ENCODE measurements at regions not wholly inside any gene's neighbourhood (a gene's known extent, or its start where the extent isn't known, plus 50 kb on each side); places are given as distances from the start of the nearest gene placed in this dataset.

DNA sequence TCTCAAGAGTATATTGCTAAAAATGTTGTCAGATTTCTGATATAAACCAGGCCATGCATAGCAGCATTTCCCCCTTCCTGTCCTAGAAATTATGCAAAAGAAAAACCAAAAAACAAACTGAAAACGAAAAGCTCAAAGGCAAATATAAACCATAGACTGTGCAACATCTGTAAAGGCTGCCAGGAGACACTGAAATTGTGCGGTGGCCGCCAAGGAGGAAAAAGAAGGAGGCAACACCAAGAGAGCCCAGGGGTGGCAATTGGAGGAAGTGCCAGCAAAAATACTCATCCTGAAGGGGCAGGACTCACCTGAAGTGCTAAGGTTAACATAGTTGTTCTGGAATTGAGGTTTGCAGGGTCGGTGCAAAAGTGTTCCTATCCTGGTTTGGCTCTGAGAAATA, 92.0 kb downstream of the RWDD3 start:
- in situ Hi-C loops (cut with MboI; ENCODE audit: low pct_ligation_motif_present in 1 of 4, low pct_unique_long_range_greater_than_20kb in 1 of 4, low sequenced_read_pairs in 3 of 4): no loop called here
- 51 to 52% methylated on average over 4 of the region's 4 CpGs for WGBS, 2 donors (ENCODE audit: low coverage in 1 of 2)
- H3K4me3 ChIP-seq: no peak overlapping the region

DNA sequence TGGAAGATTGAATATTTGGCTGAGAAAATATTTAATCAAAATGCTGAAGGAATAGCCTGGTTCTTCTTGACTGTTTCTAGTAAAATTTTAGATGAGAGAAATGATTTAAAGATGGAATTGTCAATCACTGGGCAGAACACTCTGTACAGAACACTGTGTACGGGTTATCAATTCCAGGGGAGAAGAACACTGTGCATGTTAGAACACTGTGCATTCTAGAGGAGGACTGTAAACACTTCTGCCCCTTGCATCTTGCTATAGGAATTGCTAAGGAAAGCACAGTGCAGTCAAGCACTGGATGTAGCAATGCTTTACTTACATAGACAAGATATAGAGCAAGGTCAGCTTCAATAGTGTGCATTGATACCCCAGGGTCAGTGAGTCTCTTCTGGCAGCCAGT, 98.7 kb downstream of the RWDD3 start:
- TF ChIP-seq EP300 (IDR thresholded peaks at IDR 0.05; ENCODE audit: low read depth) (no peak), POLR2AphosphoS5 (IDR thresholded peaks at IDR 0.05) (no peak), POLR2A (IDR thresholded peaks at IDR 0.05) (no peak)
- TF ChIP-seq, protein P1, sequence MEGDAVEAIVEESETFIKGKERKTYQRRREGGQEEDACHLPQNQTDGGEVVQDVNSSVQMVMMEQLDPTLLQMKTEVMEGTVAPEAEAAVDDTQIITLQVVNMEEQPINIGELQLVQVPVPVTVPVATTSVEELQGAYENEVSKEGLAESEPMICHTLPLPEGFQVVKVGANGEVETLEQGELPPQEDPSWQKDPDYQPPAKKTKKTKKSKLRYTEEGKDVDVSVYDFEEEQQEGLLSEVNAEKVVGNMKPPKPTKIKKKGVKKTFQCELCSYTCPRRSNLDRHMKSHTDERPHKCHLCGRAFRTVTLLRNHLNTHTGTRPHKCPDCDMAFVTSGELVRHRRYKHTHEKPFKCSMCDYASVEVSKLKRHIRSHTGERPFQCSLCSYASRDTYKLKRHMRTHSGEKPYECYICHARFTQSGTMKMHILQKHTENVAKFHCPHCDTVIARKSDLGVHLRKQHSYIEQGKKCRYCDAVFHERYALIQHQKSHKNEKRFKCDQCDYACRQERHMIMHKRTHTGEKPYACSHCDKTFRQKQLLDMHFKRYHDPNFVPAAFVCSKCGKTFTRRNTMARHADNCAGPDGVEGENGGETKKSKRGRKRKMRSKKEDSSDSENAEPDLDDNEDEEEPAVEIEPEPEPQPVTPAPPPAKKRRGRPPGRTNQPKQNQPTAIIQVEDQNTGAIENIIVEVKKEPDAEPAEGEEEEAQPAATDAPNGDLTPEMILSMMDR (IDR thresholded peaks at IDR 0.05): no peak
- no peak overlapping the region for H3K27ac ChIP-seq
- in situ Hi-C loops (cut with MboI; ENCODE audit: low pct_ligation_motif_present in 1 of 4, low pct_unique_long_range_greater_than_20kb in 1 of 4, low sequenced_read_pairs in 3 of 4): no loop called here
- H3K36me3 ChIP-seq: no peaks in the 10 kb centered on the region
- H3K9me3 ChIP-seq: no peaks in the 10 kb centered on the region
- intact Hi-C loops (cut with DNase I; ENCODE audit: low total_unique reads): no loop called here
- WGBS, 2 donors (ENCODE audit: low coverage in 1 of 2): 96 to 100% methylated on average over 1 of the region's 1 CpG
- H3K27me3 ChIP-seq: no peaks in the 10 kb centered on the region
- H3K4me3 ChIP-seq: no peak overlapping the region
- no peak for DNase-seq
- H3K4me1 ChIP-seq: no peaks in the 10 kb centered on the region

More for the DNA sequence above, 92.0 kb downstream of the RWDD3 start:
- H3K27me3 ChIP-seq: no peaks in the 10 kb centered on the region
- no peak for DNase-seq
- intact Hi-C loops (cut with DNase I; ENCODE audit: low total_unique reads): no loop called here
- H3K4me1 ChIP-seq: no peaks in the 10 kb centered on the region
- TF ChIP-seq EP300 (IDR thresholded peaks at IDR 0.05; ENCODE audit: low read depth) (no peak), POLR2AphosphoS5 (IDR thresholded peaks at IDR 0.05) (no peak), POLR2A (IDR thresholded peaks at IDR 0.05) (no peak)
- TF ChIP-seq, protein P1 (IDR thresholded peaks at IDR 0.05): no peak
- H3K27ac ChIP-seq: no peak overlapping the region
- no peaks in the 10 kb centered on the region for H3K36me3 ChIP-seq
- no peaks in the 10 kb centered on the region for H3K9me3 ChIP-seq

DNA sequence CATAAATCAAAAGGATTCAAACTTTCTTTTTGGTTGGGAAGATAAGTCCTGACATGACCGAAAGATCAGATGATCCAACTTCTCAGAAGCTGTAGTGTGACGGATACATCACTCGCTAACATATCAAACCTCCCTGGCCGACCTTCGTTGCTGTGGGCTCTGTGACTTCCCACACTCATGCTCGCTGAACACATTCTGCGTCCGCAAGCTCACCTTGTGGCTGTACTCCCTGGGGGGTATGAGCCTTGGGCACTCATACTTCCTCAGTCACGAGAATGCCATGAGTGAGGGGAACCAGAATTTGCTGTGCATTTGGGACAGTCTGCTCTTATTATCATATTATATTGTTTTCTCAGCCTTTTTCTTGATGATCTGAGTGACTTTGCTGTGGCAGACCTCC, 105.4 kb downstream of the RWDD3 start:
- WGBS, 2 donors (ENCODE audit: low coverage in 1 of 2): 89 to 90% methylated on average over 5 to 9 of the region's 9 CpGs
- intact Hi-C loops (cut with DNase I; ENCODE audit: low total_unique reads): no loop called here

DNA sequence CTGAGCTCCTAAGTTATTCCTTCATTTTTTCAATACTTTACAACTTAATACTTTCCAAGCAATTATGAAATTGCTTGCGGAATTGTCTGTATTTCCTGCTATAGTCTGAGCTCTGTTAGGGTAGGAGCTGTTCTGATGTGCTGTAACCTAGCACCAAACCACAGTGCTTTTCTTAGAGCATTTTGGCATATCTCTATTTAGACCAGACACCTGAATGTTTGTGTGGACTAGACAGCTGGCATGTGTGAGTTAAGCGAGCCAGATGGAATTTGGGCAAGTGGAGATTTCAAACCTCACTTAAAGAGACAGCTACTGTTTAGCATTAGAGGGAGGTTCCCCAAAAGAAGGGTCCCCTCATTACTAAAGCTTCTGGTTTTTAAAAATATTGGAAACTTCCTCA, 106.1 kb downstream of the RWDD3 start:
- WGBS, 2 donors (ENCODE audit: low coverage in 1 of 2): 60 to 62% methylated on average over 2 of the region's 2 CpGs
- Histone ChIP-seq H3K4me1 (no peaks in the 10 kb centered on the region), H3K36me3 (no peaks in the 10 kb centered on the region), H3K9me3 (no peaks in the 10 kb centered on the region), H3K27me3 (no peaks in the 10 kb centered on the region), H3K27ac (no peak overlapping the region), H3K4me3 (no peak overlapping the region)
- in situ Hi-C loops (cut with MboI; ENCODE audit: low pct_ligation_motif_present in 1 of 4, low pct_unique_long_range_greater_than_20kb in 1 of 4, low sequenced_read_pairs in 3 of 4): no loop called here
- TF ChIP-seq POLR2A (IDR thresholded peaks at IDR 0.05) (no peak), POLR2AphosphoS5 (IDR thresholded peaks at IDR 0.05) (no peak), EP300 (IDR thresholded peaks at IDR 0.05; ENCODE audit: low read depth) (no peak)
- TF ChIP-seq, protein P1 (IDR thresholded peaks at IDR 0.05): no peak
- no peak for DNase-seq
- intact Hi-C loops (cut with DNase I; ENCODE audit: low total_unique reads): no loop called here

More for the DNA sequence above, 105.4 kb downstream of the RWDD3 start:
- Histone ChIP-seq H3K4me1 (no peaks in the 10 kb centered on the region), H3K27ac (no peak overlapping the region), H3K36me3 (no peaks in the 10 kb centered on the region), H3K4me3 (no peak overlapping the region), H3K27me3 (no peaks in the 10 kb centered on the region), H3K9me3 (no peaks in the 10 kb centered on the region)
- in situ Hi-C loops (cut with MboI; ENCODE audit: low pct_ligation_motif_present in 1 of 4, low pct_unique_long_range_greater_than_20kb in 1 of 4, low sequenced_read_pairs in 3 of 4): no loop called here
- no peak for DNase-seq
- TF ChIP-seq POLR2AphosphoS5 (IDR thresholded peaks at IDR 0.05) (no peak), POLR2A (IDR thresholded peaks at IDR 0.05) (no peak), EP300 (IDR thresholded peaks at IDR 0.05; ENCODE audit: low read depth) (no peak)
- TF ChIP-seq, protein P1 (IDR thresholded peaks at IDR 0.05): no peak
